CD14-positive monocyte (primary cell): ENCODE measurements at regions not wholly inside any gene's neighbourhood (a gene's known extent, or its start where the extent isn't known, plus 50 kb on each side); places are given as distances from the start of the nearest gene placed in this dataset.
"Not testable (repeated sequence)": the region's sequence is repeated elsewhere in the genome, so short reads cannot be mapped to it uniquely, and the experiment has no call there.

Experiments used
- DNase-seq, 3 donors: peaks; one replicate each; pipeline ENCODE4 v3.0.0-alpha.2; 2011 to 2022
- H2AFZ ChIP-seq: 2 replicates; pipeline ENCODE4 v1.6.0; 2012; ENCODE audit warnings: mild to moderate bottlenecking, low read depth, low read length, inconsistent platforms; ENCODE audit not compliant: insufficient read depth, poor library complexity, severe bottlenecking
- H3K27ac ChIP-seq, 2 donors: 1 replicate in 1 of 2; 2 replicates in 1 of 2; pipeline ENCODE4 v1.5.1; 2012 to 2013; ENCODE audit warnings: low read length in 2 of 2, control low read depth in 1 of 2, inconsistent platforms in 1 of 2, low read depth in 1 of 2, mild to moderate bottlenecking in 1 of 2
- H3K27me3 ChIP-seq, 2 donors: one replicate each; pipeline versions ENCODE4 v1.6.0 to v1.6.1; 2011 to 2013; ENCODE audit warnings: low read length in 2 of 2; ENCODE audit not compliant: control insufficient read depth in 2 of 2, insufficient read depth in 2 of 2
- H3K36me3 ChIP-seq, 2 donors: replicated peaks in 1 of 2; 1 replicate in 1 of 2; 2 replicates in 1 of 2; pipeline versions ENCODE4 v1.5.1 to v1.6.1; 2012 to 2013; ENCODE audit warnings: low read length in 2 of 2, control low read depth in 1 of 2, inconsistent platforms in 1 of 2, mild to moderate bottlenecking in 1 of 2; ENCODE audit not compliant: insufficient read depth in 2 of 2, control insufficient read depth in 1 of 2
- H3K4me1 ChIP-seq, 2 donors: 1 replicate in 1 of 2; 2 replicates in 1 of 2; pipeline versions ENCODE4 v1.5.1 to v1.6.1; 2012 to 2013; ENCODE audit warnings: low read length in 2 of 2, control low read depth in 1 of 2, inconsistent platforms in 1 of 2, mild to moderate bottlenecking in 1 of 2, moderate library complexity in 1 of 2; ENCODE audit not compliant: insufficient read depth in 2 of 2, control insufficient read depth in 1 of 2
- H3K4me2 ChIP-seq: replicated peaks from 2 replicates; pipeline ENCODE3; 2012; ENCODE audit warnings: low read length, moderate library complexity, mild to moderate bottlenecking; ENCODE audit not compliant: poor library complexity, severe bottlenecking; ENCODE audit errors: extremely low read depth
- H3K4me3 ChIP-seq, 3 experiments: fragments of 200-600 bp in 1 of 3; sonication (generic) in 1 of 3; replicated peaks in 1 of 3; 1 replicate in 2 of 3; 2 replicates in 1 of 3; pipeline ENCODE4 v1.5.1; 2011 to 2013; ENCODE audit warnings: low read length in 3 of 3, mild to moderate bottlenecking in 3 of 3, control low read depth in 2 of 3, low read depth in 2 of 3, inconsistent platforms in 1 of 3, moderate library complexity in 1 of 3
- H3K79me2 ChIP-seq: 2 replicates; pipeline ENCODE4 v1.6.0; 2012; ENCODE audit warnings: mild to moderate bottlenecking, control low read depth, inconsistent platforms, low read length, moderate library complexity; ENCODE audit not compliant: insufficient read depth
- H3K9ac ChIP-seq: 2 replicates; pipeline ENCODE4 v1.6.0; 2017; ENCODE audit warnings: low read length, mild to moderate bottlenecking; ENCODE audit not compliant: insufficient read depth, poor library complexity, severe bottlenecking
- H3K9me3 ChIP-seq, 2 donors: replicated peaks in 1 of 2; 1 replicate in 1 of 2; 2 replicates in 1 of 2; pipeline versions ENCODE4 v1.5.1 to v1.6.1; 2012 to 2013; ENCODE audit warnings: low read length in 2 of 2, control low read depth in 1 of 2; ENCODE audit not compliant: control insufficient read depth in 1 of 2, insufficient read depth in 1 of 2
- H4K20me1 ChIP-seq: 2 replicates; pipeline ENCODE4 v1.6.0; 2012; ENCODE audit warnings: mild to moderate bottlenecking, low read length, control low read depth, moderate library complexity; ENCODE audit not compliant: insufficient read depth
- H3K27ac Mint-ChIP-seq, 7 donors: one replicate each; pipeline ENCODE4 v1.8.0; 2020; ENCODE audit warnings: mild to moderate bottlenecking in 7 of 7, mixed read lengths in 7 of 7, moderate library complexity in 6 of 7, inconsistent platforms in 2 of 7
- H3K27me3 Mint-ChIP-seq, 3 donors: one replicate each; pipeline ENCODE4 v1.8.0; 2021 to 2022; ENCODE audit warnings: low read depth in 3 of 3, mild to moderate bottlenecking in 3 of 3, mixed read lengths in 3 of 3, moderate library complexity in 3 of 3, inconsistent platforms in 1 of 3
- H3K36me3 Mint-ChIP-seq, 2 donors: one replicate each; pipeline ENCODE4 v1.8.0; 2020; ENCODE audit warnings: mixed read lengths in 2 of 2, inconsistent platforms in 1 of 2, mild to moderate bottlenecking in 1 of 2
- H3K4me1 Mint-ChIP-seq: one replicate; pipeline ENCODE4 v1.8.0; 2020; ENCODE audit warnings: mild to moderate bottlenecking, mixed read lengths
- H3K4me3 Mint-ChIP-seq, 2 donors: one replicate each; pipeline ENCODE4 v1.8.0; 2020; ENCODE audit warnings: mild to moderate bottlenecking in 2 of 2, mixed read lengths in 2 of 2, moderate library complexity in 1 of 2
- H3K9me3 Mint-ChIP-seq, 7 donors: one replicate each; pipeline ENCODE4 v1.8.0; 2020 to 2022; ENCODE audit warnings: mixed read lengths in 7 of 7, mild to moderate bottlenecking in 6 of 7, moderate library complexity in 6 of 7, inconsistent platforms in 2 of 7
- CTCF ChIP-seq: fragments of 200-600 bp; IDR thresholded peaks from one replicate; pipeline ENCODE4 v1.8.0; 2022; ENCODE audit warnings: antibody characterized with exemption, mild to moderate bottlenecking
- WGBS: methylation state at CpG from one replicate; pipeline ENCODE4 v1.1.5; 2013; ENCODE audit warnings: missing lambda C conversion rate; ENCODE audit not compliant: insufficient coverage; 5-methylcytosine and 5-hydroxymethylcytosine counted together
- intact Hi-C, 2 donors: fragments of 100-400 bp; cut with micrococcal nuclease; formaldehyde crosslinking; loops; one replicate each; pipeline versions ENCODE4 v1.15.0 to v1.15.1; 2023

- not testable (repeated sequence) for H3K4me2 ChIP-seq, H3K9ac ChIP-seq
Measured at GRCh38 chr17:64724246-64724645, 62.1 kb upstream of the SMURF2 start.

GRCh38 chr17:64723781-64724180 lies 61.7 kb upstream of the SMURF2 start:
- Histone ChIP-seq H3K4me2 (no peak overlapping the region), H3K27me3 (no peaks in the 10 kb centered on the region), H3K9me3 (no peaks in the 10 kb centered on the region), H4K20me1 (no peaks in the 10 kb centered on the region), H3K4me3 (no peak overlapping the region), H3K36me3 (no peaks in the 10 kb centered on the region), H3K27ac (no peak overlapping the region), H3K79me2 (no peaks in the 10 kb centered on the region), H2AFZ (no peak overlapping the region), H3K9ac (no peak overlapping the region), H3K4me1 (no peaks in the 10 kb centered on the region)
- DNase-seq: no peak
- no peak overlapping the region for H3K27ac Mint-ChIP-seq
- no peak for TF ChIP-seq CTCF
- H3K36me3 Mint-ChIP-seq: no peaks in the 10 kb centered on the region
- H3K4me1 Mint-ChIP-seq: peaks cover 14% of the 10 kb centered on the region
- no peaks in the 10 kb centered on the region for H3K9me3 Mint-ChIP-seq
- H3K4me3 Mint-ChIP-seq: no peak overlapping the region
- 100% methylated on average over 1 of the region's 2 CpGs for WGBS
- intact Hi-C loops: no loop called here
- H3K27me3 Mint-ChIP-seq: peaks cover 0 to 2% (median 0%) of the 10 kb centered on the region in 3 donors

More at GRCh38 chr17:64724246-64724645, 62.1 kb upstream of the SMURF2 start:
- H3K79me2 ChIP-seq, intact Hi-C loops, H3K4me3 ChIP-seq, H3K4me3 Mint-ChIP-seq, H3K27ac ChIP-seq, H3K9me3 Mint-ChIP-seq, H3K36me3 ChIP-seq, DNase-seq, H3K27me3 Mint-ChIP-seq, H2AFZ ChIP-seq, H4K20me1 ChIP-seq, H3K9me3 ChIP-seq, H3K27ac Mint-ChIP-seq, H3K36me3 Mint-ChIP-seq, H3K4me1 ChIP-seq, H3K27me3 ChIP-seq: not testable (repeated sequence)
- peaks cover 14% of the 10 kb centered on the region for H3K4me1 Mint-ChIP-seq
- WGBS: 58% methylated on average over 7 of the region's 8 CpGs

GRCh38 chr17:64721556-64721955 lies 59.4 kb upstream of the SMURF2 start:
- H3K27ac Mint-ChIP-seq, H3K36me3 Mint-ChIP-seq: not testable (repeated sequence)

GRCh38 chr17:64720253-64720652 lies 58.1 kb upstream of the SMURF2 start:
- H2AFZ ChIP-seq, H3K4me3 ChIP-seq, H3K27me3 Mint-ChIP-seq, H3K79me2 ChIP-seq, H3K4me2 ChIP-seq, H3K9me3 Mint-ChIP-seq, H4K20me1 ChIP-seq, H3K36me3 Mint-ChIP-seq, H3K9ac ChIP-seq, H3K9me3 ChIP-seq, H3K4me1 Mint-ChIP-seq, H3K27me3 ChIP-seq, H3K4me3 Mint-ChIP-seq, H3K27ac ChIP-seq, H3K4me1 ChIP-seq, DNase-seq, H3K36me3 ChIP-seq, H3K27ac Mint-ChIP-seq, intact Hi-C loops: not testable (repeated sequence)
- 87% methylated on average over 3 of the region's 6 CpGs for WGBS

More at GRCh38 chr17:64721556-64721955, 59.4 kb upstream of the SMURF2 start:
- H2AFZ ChIP-seq, H3K79me2 ChIP-seq, H3K9me3 Mint-ChIP-seq, H3K27ac ChIP-seq, H3K27me3 Mint-ChIP-seq, H3K4me1 Mint-ChIP-seq, H3K4me3 ChIP-seq, H3K36me3 ChIP-seq, H3K9me3 ChIP-seq, DNase-seq, intact Hi-C loops, H3K4me3 Mint-ChIP-seq, H4K20me1 ChIP-seq, H3K4me2 ChIP-seq, H3K27me3 ChIP-seq, H3K9ac ChIP-seq, H3K4me1 ChIP-seq: not testable (repeated sequence)
- 100% methylated on average over 1 of the region's 1 CpG for WGBS
